HL-60 (cell line): ENCODE measurements at regions not wholly inside any gene's neighbourhood (a gene's known extent, or its start where the extent isn't known, plus 50 kb on each side); places are given as distances from the start of the nearest gene placed in this dataset.

ENCODE experiments used
- CTCF ChIP-seq: IDR thresholded peaks from one replicate; pipeline ENCODE4 v1.5.1; 2011; ENCODE audit warnings: low read length, control low read depth, inconsistent platforms; ENCODE audit not compliant: insufficient read depth
- POLR2AphosphoS5 ChIP-seq: IDR thresholded peaks from 2 replicates; pipeline ENCODE4 v1.6.1; 2012; ENCODE audit warnings: low read depth

- TF ChIP-seq CTCF, result no peak
- no peak for TF ChIP-seq POLR2AphosphoS5
These were observed 282.5 kb upstream of the ADARB2 start for GRCh38 chr10:2019803-2020202.
